GM18499 (cell line): ENCODE measurements at regions not wholly inside any gene's neighbourhood (a gene's known extent, or its start where the extent isn't known, plus 50 kb on each side); places are given as distances from the start of the nearest gene placed in this dataset.

Source experiments
- ATAC-seq: cut with Tn5 transposase; IDR thresholded peaks from one replicate; pipeline ENCODE4 v1.9.1; 2021; ENCODE audit warnings: moderate number of reproducible peaks; ENCODE audit not compliant: insufficient read depth, unreplicated experiment

GRCh38 chr1:238005116-238005515 is 114.4 kb upstream of the ZP4 start:
- no peak for ATAC-seq

GRCh38 chr1:238001818-238002217 is 111.1 kb upstream of the ZP4 start:
- ATAC-seq: no peak

GRCh38 chr1:237999426-238000052 is 108.8 kb upstream of the ZP4 start:
- ATAC-seq: no peak

- ATAC-seq: no peak
These were observed 107.9 kb upstream of the ZP4 start for GRCh38 chr1:237998581-237998980.

GRCh38 chr1:237983496-237983895 is 92.8 kb upstream of the ZP4 start:
- ATAC-seq: no peak

GRCh38 chr1:237981223-237981622 is 90.5 kb upstream of the ZP4 start:
- no peak for ATAC-seq

GRCh38 chr1:237976331-237976730 is 85.6 kb upstream of the ZP4 start:
- no peak for ATAC-seq

GRCh38 chr1:237975903-237976302 is 85.2 kb upstream of the ZP4 start:
- no peak for ATAC-seq

GRCh38 chr1:237975376-237975775 is 84.7 kb upstream of the ZP4 start:
- no peak for ATAC-seq

- ATAC-seq: no peak
These were observed 81.5 kb upstream of the ZP4 start for GRCh38 chr1:237972186-237972585.

- no peak for ATAC-seq
These were observed 72.3 kb upstream of the ZP4 start for GRCh38 chr1:237962985-237963384.

- ATAC-seq: no peak
These were observed 71.0 kb upstream of the ZP4 start for GRCh38 chr1:237961754-237962153.

- no peak for ATAC-seq
These were observed 69.1 kb upstream of the ZP4 start for GRCh38 chr1:237959838-237960237.

- ATAC-seq: no peak
These were observed 62.5 kb upstream of the ZP4 start for GRCh38 chr1:237953238-237953637.
